Testis (tissue), 2 donors: ENCODE measurements at regions not wholly inside any gene's neighbourhood (a gene's known extent, or its start where the extent isn't known, plus 50 kb on each side); places are given as distances from the start of the nearest gene placed in this dataset.

ENCODE experiments used
- POLR2A ChIP-seq: fragments of 450-650 bp; IDR thresholded peaks from one replicate; pipeline ENCODE4 v1.6.1; 2017; ENCODE audit warnings: antibody characterized with exemption, mild to moderate bottlenecking, moderate library complexity
- TF ChIP-seq, protein P1 (sequence below), 3 experiments: fragments of 450-650 bp in 2 of 3; fragments of 200-600 bp in 1 of 3; sonication (generic) in 1 of 3; IDR thresholded peaks; one replicate each; pipeline ENCODE4 v1.5.1; 2016 to 2019; ENCODE audit warnings: antibody characterized with exemption in 3 of 3, mild to moderate bottlenecking in 2 of 3, moderate library complexity in 1 of 3

DNA sequence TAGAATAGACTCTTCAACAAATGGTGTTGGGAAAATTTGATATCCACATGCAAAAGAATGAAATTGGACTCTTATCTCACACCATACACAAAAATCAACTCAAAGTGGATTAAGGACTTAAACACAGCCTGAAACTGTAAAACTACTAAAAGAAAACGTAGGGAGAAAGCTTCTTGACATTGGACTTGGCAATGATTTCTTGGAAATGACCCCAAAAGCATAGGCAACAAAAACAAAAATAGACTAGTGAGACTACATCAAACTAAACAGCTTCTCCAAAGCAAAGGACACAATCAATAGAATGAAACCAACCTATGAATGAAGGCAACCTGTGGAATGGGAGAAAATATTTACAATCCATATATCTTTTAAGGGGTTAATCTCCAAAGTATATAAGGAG lies 94.7 kb upstream of the INTU start:
- TF ChIP-seq, protein P1, sequence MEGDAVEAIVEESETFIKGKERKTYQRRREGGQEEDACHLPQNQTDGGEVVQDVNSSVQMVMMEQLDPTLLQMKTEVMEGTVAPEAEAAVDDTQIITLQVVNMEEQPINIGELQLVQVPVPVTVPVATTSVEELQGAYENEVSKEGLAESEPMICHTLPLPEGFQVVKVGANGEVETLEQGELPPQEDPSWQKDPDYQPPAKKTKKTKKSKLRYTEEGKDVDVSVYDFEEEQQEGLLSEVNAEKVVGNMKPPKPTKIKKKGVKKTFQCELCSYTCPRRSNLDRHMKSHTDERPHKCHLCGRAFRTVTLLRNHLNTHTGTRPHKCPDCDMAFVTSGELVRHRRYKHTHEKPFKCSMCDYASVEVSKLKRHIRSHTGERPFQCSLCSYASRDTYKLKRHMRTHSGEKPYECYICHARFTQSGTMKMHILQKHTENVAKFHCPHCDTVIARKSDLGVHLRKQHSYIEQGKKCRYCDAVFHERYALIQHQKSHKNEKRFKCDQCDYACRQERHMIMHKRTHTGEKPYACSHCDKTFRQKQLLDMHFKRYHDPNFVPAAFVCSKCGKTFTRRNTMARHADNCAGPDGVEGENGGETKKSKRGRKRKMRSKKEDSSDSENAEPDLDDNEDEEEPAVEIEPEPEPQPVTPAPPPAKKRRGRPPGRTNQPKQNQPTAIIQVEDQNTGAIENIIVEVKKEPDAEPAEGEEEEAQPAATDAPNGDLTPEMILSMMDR (IDR thresholded peaks at IDR 0.05): no peak
- no peak for TF ChIP-seq POLR2A
